ENCODE measurements at regions not wholly inside any gene's neighbourhood (a gene's known extent, or its start where the extent isn't known, plus 50 kb on each side); places are given as distances from the start of the nearest gene placed in this dataset.

- no peak for TF ChIP-seq POLR2AphosphoS5 (IDR thresholded peaks at IDR 0.05; ENCODE audit: borderline replicate concordance, low read depth, low read length)
- no peak for TF ChIP-seq EZH2 (IDR thresholded peaks at IDR 0.05)
- TF ChIP-seq FOXP2 (optimal IDR thresholded peaks at IDR 0.05; ENCODE audit: control extremely low read depth, extremely low read length, insufficient read depth): no peak
Measured at GRCh38 chr2:172227719-172228118, 125.0 kb upstream of the DLX2 start.

All from SK-N-MC (cell line).